HG03097 (cell line): ENCODE measurements at regions not wholly inside any gene's neighbourhood (a gene's known extent, or its start where the extent isn't known, plus 50 kb on each side); places are given as distances from the start of the nearest gene placed in this dataset.
"Not testable (repeated sequence)": the region's sequence is repeated elsewhere in the genome, so short reads cannot be mapped to it uniquely, and the experiment has no call there.

Experiments
- ATAC-seq: cut with Tn5 transposase; IDR thresholded peaks from one replicate; pipeline ENCODE4 v1.9.1; 2021; ENCODE audit not compliant: unreplicated experiment, low FRiP score

DNA sequence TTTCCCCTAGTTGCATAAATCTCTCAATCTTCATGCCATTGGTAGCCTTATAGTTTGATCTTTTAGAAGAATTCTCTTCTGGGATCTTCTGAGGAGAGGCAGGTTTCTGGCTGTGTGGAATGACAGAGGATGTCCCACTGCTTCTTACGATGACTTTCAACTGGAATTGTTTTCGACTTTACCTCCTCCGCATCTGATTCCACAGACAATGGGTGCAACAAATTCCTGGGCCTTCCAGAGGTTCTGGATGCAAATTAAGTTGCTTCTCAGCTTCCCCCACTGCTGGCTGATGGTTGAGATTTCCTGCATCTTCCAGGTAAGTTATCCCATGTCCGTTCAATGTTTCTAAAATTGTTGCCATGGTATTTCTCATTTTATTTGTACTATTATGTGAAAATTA is 142.3 kb upstream of the TSC22D1 start:
- ATAC-seq = no peak

DNA sequence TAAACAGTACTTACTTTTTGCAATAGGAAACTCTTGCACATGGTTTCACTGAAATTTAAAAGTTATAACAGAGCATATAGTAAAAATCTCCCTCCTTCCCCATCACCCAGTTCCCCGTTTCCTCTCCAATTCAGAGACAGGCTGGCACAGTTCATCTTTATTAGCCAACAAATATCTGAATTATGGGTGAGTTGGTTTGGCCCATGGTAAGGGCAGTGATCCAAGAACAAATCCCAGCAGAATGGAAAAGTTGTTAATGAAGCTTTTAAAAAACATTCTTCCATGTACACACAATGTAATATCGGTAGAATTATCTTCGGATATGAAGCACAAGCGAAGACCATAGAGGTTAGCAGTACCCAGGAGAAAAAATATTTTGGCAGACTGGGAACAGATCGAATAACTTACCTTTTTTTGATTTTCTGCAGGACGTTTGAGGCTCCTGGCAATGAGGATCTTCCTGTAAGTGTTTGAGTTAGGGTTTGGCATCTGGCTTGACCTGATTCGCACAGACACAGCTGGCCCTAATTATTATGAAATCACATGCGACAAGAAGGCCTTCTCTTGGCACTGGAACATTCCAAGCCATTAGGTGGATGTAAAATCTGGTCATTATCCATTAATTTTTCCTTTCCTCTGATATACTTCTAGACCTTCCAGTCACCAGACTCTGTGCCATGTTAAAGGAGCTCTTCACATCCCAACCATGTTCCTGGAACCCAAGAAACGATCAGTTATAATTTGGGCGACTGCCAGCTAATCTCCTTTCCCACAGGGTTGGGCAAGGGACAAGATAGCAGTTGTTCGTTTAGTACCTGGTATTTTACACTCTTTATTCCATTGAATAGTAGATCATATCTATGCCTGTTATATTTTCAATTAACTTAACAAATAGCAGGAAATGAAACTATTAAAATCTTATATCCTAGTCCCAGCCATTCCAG is 139.4 kb upstream of the TSC22D1 start:
- no peak for ATAC-seq

DNA sequence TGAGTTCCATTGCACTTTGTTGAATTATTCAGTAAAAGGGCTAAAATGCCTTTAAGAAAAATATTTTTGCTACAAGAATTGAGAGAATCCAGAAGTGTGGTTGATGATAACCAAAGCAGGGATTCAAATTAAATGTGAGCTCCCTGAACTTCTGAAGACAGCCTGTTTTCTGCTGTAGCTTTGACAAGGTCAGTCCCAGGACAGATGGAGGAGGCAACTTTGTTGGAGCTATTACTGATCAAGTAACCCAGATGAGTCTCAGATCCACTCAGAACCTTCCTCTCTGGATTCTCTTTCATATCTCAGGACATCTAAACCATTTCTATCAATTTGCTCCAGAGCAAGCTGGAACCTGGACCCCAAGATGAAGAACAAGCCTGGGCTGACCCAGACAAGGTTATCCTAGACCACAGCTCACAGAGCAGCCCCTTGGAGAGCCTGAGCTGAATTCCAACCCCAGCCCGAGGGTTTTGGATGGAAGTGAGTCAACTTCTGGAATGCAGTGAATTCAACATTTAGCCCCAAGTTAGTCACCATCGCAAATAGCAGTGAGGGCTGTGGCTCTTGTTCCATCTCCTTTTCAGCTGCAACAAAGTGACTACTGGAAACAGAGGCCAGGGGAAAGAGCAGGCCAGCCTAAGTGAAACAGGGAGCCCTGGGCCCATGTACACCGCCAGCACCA is 137.8 kb upstream of the TSC22D1 start:
- no peak for ATAC-seq

DNA sequence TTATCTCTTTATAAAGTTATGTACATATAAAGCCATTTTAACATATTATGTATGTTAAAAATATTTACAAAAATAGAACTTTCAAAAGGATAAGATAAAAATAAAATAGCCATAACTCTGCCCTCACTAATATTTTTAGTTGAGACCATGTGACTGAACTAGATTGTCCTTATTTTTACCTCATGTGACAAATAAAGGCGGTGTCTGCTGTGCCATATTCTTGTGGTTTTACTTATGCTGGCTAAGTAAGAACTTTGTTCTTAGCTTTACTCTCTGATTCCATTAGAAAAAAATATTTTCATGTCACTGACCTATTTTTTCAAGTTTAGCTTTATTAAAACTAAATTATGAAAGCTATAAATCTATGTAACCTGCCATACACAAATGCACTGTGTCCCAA is 135.6 kb upstream of the TSC22D1 start:
- no peak for ATAC-seq

DNA sequence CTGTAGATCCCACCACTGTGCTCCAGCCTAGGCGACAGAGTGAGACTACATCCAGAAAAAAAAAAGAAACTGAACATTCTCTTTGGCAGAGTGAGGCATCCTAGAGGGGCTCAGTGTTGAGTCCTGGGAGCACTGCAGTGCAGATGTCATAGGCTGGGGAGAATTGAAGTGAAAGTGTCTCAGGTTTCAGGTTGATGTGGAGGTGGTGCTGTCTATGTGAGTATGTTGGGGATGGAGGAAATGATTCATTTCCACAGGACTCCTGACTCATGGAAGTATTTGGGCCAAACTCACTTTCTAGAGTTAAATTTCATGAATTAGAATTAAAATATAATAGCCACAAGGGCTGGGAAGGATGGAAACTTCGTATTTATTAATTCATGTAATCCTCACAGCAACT is 134.4 kb upstream of the TSC22D1 start:
- ATAC-seq = no peak

DNA sequence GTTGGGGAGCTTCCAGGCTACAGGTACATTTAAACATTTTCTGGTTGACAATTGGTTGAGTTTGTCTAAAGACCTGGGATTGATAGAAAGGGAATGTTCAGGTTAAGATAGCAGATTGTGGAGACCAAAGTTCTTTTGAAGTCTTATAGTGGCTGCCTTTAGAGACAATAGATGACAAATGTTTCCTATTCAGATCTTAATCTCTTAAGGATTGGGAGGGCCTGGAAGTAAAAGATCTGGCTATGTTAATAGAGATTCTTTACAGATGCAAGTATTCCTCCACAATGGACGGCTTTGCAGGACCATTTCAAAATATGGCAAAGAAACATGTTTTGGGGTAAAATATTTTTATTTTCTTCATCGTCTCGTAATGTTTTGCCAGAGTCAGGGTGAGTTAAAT is 128.7 kb upstream of the TSC22D1 start:
- ATAC-seq = not testable (repeated sequence)

DNA sequence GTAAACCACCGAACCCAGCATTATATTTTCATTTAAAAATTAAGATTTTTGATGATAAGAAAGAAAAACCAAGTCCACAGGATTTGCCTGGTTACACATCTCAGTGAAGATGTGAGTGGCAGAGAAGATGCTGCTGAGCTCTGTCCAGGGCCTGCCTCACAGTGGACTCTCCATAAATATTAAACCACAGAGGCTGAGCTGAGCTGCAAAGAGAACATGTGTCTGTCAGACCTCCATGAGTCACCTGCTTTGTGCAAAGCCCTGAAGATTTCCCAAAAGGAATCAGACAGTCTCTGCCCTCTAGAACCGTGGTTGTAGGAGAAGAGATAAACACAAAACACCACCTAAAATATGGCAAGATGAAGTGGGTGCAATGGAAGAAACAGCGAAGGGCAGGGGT is 127.2 kb upstream of the TSC22D1 start:
- ATAC-seq = no peak

DNA sequence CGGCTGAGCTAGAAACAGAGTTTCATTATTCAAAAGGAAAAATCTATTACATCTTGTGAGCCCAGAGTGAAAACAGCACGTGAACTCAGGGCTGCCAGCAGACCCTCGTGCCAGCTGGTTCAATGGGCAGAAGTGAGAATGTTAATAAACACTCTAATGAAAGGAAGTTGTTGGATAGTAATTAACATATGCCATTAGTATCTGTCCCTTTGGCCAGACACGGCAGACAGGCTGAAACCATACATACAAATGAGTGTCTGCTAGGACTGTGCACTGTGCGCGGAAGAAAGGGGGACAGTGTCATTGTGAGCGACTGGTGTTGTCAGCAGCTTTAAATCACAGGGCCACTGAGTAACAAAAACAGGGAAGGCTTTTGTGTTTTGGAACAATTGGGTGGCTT is 121.9 kb upstream of the TSC22D1 start:
- no peak for ATAC-seq

DNA sequence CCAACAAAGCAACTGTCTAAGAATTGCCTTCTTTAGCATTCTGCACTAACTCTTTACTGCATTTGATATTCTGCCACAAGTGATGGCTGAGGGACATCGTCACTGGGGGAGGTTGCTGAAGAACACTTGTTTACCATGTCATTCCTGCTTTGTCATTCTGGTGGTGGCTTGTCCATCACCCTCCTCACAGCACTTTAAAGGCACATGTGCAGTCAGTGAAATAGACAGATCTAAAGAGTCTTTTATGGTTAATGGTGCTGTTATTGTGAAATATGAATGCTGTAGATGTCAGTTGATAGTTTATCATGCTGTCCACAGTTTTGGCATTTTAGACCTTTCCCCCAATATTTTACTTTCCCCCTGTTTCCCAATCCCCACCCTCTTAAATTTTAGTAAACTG is 120.9 kb upstream of the TSC22D1 start:
- no peak for ATAC-seq

DNA sequence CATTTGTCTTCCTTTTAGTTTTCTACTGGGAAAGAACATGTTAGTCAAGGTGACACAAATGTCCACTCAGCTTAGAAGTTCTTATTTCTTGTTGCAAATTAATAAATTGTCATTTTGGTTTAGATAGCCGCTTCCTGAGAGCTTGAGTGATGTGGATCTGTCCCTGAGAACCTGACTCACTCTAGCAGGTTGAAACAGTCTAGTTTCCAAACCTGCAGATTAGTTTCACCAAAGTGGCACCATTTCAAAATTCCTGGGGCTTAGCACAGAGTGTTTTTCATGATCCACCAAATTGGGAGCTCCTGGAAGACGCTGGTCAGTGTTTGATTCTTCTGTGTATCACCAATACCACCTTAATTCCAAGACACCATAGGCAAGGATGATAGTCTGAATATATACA is 119.4 kb upstream of the TSC22D1 start:
- no peak for ATAC-seq

DNA sequence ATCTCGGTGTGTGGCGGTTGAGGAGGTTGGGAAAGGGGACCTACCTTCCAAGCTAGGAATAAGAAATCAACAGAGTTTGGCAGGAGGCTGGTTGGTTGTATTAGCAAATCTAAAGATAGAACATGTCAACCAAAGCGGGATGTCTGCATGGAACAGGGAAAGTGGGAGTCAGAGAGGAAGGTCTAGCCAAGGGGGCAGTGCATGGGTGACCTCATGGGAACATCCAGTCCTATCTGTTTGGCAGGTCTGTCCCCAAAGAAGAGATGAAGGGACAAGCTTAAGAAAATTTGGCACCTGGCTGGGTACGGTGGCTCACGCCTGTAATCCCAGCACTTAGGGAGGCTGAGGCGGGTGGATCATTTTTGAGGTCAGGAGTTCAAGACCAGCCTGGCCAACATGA is 118.7 kb upstream of the TSC22D1 start:
- no peak for ATAC-seq

DNA sequence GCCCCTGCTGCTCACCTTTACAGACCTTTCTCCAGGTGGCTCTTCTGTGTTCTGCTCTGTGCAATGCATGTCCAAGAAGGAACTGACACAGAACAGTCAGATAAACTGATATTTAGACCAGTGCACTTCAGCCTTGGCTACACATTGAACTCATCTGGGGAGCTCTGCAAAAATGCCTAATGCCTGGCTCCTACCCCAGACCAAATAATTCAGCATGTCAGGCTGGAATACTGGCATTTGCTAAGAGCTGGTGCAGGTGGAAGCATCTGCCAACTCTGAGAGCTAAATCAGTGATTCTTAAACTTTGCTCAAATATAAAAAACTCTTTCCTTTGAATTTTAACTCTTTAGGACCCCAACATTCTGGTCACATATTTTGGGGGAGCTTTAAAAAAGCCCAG is 118.2 kb upstream of the TSC22D1 start:
- ATAC-seq = no peak

DNA sequence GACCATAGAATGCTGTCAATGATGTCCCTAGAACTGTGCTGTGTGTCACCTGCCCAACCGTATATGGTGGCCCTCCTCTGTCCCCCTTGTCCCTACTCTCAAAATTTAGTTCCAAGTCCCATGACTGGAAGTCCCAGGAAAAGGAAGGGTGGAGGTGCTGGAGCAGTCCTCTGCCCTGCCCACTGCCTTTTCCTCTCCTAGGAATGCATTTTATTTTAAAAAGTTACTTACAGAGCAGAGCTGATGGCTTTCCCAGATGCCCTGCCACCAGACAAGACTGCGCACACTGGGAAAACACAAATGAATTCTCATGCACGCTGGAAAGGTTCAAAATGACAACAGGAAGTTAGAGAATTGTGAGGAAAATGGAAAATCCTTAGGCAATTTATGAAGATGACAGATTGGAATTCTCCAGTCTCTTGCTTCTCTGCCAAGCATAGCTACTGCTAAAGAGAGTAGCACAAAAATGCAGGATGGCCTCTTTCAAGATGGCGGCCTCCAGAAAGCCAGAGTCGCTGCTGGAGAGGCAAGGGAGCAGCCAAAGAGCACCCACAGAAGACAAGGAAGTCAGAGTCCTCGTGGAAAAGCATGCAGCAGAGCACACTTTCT is 117.1 kb upstream of the TSC22D1 start:
- no peak for ATAC-seq

DNA sequence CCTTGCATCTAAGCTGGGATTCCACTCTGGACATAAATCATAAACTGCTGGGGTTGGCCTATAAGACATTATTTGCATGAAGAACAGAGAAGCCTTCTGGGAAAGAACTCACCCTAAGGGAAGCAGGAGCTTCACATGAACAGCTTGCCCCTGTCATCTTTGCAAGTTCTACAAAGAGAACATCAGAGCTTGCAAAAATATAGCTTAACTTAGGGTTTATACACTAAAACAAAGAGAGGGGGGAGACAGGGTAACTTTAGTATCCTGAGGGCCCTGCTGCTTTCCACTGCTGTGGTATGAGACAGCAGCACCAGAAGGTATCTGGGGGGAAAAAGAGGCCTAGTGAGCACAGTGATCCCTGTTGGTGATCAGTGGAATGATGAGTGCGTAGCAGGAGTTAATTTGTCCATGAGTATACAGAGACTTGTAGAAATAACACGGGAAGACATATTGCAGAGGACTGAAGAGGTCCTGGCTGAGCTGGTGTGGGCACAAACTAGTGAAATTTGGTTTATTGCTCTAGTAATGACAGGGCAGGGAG is 116.1 kb upstream of the TSC22D1 start:
- ATAC-seq = no peak

DNA sequence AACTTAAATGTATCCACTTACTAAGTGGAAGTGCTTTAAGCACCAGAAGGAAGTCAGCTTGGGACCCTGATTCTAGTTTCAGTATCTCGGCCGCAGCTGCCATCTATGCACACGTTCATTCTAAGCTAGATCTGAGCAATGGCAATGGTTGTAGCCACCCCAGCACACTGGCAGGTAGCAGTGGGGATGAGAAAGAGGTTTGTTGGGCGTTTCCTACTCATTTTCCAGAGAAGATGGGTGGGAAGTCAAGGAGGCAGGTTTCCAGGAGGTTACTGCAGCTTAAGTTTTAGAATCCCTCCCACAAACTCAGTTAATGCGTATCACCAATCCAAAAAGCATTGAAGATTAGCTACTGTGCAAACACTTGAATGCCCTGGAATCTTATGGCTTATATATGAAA is 114.2 kb upstream of the TSC22D1 start:
- no peak for ATAC-seq

DNA sequence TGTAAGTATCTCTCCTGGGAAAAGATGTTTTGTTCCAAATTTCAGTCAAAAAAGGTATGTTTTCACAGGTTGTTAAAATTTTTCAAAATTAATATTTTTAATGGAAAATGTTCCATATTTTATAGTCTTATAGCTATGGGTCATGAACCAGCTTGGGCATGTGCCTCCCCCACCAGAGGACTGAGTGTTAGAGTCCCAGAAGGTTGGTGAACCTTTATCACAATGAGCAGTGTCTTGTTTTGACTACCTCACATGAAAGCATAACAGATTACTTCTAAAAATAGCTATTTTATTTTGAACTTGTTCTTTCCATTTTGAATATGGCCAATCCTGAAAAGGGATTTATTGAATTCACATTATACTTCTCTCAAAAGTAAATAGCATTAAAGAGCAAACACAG is 112.5 kb upstream of the TSC22D1 start:
- no peak for ATAC-seq

DNA sequence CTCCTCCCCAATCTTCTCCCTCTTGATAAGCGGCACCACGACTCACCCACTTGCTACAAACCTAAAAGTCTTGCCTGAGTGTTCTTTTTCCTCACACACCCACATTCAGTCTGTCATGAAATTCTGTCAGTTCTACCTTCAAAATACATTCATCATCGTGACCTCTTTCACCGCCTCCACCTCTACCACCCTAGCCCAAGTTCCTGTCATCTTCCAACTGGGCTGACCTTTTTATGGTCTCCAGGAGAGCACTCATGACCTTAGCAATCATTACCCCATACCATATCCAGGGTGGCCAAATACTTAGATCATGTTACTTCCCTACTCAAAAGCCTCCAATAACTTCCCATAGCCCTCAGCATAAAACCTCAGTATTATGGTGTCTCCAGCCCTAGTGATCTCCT is 110.4 kb upstream of the TSC22D1 start:
- ATAC-seq = no peak

DNA sequence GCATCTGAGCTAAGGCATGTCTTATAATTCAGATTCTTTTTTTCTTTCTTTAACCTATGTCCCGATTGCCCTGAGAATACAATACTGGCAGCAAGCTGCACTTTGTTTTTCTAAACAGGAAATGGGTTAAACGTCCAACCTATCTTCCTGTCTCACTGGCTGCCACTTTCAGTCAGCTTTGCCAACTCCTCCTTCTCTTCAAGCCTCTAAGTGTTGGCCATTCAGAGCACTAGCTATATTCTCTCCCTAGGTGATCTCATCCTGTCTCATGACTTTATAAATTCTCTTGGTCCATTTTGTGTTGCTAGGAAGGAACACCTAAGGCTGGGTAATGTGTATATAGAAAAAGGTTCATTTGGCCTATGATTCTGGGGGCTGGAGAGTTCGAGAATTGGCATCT is 109.5 kb upstream of the TSC22D1 start:
- ATAC-seq = no peak

DNA sequence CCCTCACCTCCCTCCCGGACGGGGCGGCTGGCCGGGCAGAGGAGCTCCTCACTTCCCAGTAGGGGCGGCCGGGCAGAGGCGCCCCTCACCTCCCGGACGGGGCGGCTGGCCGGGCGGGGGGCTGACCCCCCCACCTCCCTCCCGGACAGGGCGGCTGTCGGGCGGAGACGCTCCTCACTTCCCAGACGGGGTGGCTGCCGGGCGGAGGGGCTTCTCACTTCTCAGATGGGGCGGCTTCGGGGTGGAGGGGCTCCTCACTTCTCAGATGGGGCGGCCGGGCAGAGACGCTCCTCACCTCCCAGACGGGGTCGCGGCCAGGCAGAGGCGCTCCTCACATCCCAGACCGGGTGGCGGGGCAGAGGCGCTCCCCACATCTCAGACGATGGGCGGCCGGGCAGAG is 106.3 kb upstream of the TSC22D1 start:
- ATAC-seq = not testable (repeated sequence)

DNA sequence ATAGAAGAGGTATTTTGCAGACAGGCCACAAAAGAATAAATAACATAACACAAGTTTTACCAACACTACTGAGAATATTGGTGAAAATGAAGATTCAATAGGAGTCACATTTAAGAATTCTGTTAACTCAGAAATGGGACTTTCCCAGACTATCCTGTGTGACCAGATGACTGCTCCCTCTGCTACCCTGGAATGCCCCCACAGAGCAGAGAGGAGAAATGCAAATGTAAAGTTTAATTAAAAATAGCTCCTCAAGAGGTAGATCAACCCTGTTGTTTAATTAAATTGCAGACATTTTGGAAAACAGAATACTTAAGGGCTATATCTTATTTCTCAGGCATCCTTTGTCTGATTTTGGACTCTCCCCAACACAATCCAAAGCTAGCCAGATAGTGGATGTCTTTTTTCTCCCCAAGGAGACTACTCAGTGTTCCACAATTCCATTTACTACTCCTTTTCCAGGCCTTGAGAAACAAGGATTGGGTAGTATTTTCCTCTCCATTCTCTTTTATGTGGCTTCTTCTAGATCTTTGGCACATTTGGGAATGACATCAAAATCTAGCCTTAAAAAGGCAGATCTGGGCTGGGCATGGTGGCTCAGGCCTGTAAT is 104.7 kb upstream of the TSC22D1 start:
- no peak for ATAC-seq

DNA sequence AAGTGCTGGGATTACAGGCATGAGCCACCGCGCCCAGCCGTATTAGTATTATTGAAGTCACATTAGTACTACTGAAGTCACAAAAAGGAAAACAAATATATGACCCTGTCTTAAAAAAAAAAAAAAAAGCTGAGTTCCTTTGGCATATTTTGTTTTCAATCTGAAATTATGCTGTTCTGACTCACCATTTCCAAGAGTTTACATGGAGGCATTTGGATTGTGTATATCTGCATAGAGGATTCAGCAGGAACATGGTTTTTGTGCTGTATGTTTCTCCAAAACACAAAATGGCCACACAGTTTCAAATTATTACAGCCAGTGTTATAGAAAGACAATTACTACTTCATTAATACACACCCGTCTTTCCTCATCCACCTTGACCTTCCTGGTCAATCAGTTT is 103.5 kb upstream of the TSC22D1 start:
- no peak for ATAC-seq
